K562 (cell line): ENCODE measurements at regions not wholly inside any gene's neighbourhood (a gene's known extent, or its start where the extent isn't known, plus 50 kb on each side); places are given as distances from the start of the nearest gene placed in this dataset.

ENCODE experiments used
- E2F5 ChIP-seq: sonication (generic); formaldehyde crosslinking; IDR thresholded peaks from 2 replicates; pipeline ENCODE4 v1.8.0; 2022; ENCODE audit warnings: mild to moderate bottlenecking, missing genetic modification reagents
- EZH2 ChIP-seq: IDR thresholded peaks from 2 replicates; pipeline ENCODE4 v1.6.1; 2012; ENCODE audit warnings: low read depth, mild to moderate bottlenecking, inconsistent platforms, low read length, borderline replicate concordance
- FOXM1 ChIP-seq, 2 experiments: fragments of 450-650 bp in 1 of 2; sonication (generic) in 1 of 2; formaldehyde crosslinking in 1 of 2; IDR thresholded peaks; 2 replicates each; pipeline versions ENCODE4 v1.6.1 to v1.9.0; 2017 to 2022; ENCODE audit warnings: low read depth in 2 of 2, mild to moderate bottlenecking in 2 of 2, missing genetic modification reagents in 1 of 2, moderate library complexity in 1 of 2
- TAF15 ChIP-seq: fragments of 200-400 bp; formaldehyde crosslinking; IDR thresholded peaks from 2 replicates; pipeline ENCODE4 v1.6.1; 2017; ENCODE audit warnings: mild to moderate bottlenecking, low read depth, low read length, moderate library complexity
- TAF7 ChIP-seq: fragments of 450-650 bp; IDR thresholded peaks from 2 replicates; pipeline ENCODE4 v1.6.1; 2016; ENCODE audit warnings: missing genetic modification characterization, missing compliant biosample characterization
- ZNF76 ChIP-seq: fragments of 250-450 bp; sonication (Bioruptor Pico); IDR thresholded peaks from 2 replicates; pipeline ENCODE4 v1.4.0; 2020; ENCODE audit warnings: mild to moderate bottlenecking, moderate library complexity, borderline replicate concordance

- no peak for TF ChIP-seq EZH2
- no peak for TF ChIP-seq E2F5
- TF ChIP-seq FOXM1 (IDR thresholded peaks at IDR 0.05; ENCODE audit: low read depth) = no peak
- no peak for TF ChIP-seq FOXM1 (CRISPR knock-in tag; IDR thresholded peaks at IDR 0.05; ENCODE audit: low read depth)
- TF ChIP-seq TAF15 = no peak
- TF ChIP-seq ZNF76 (CRISPR knock-in tag) = no peak
- TF ChIP-seq TAF7 (tag) = no peak
Measured at GRCh38 chr10:44166441-44166840, 218.5 kb downstream of the CXCL12 start.
